HG03460 (cell line): ENCODE measurements at regions not wholly inside any gene's neighbourhood (a gene's known extent, or its start where the extent isn't known, plus 50 kb on each side); places are given as distances from the start of the nearest gene placed in this dataset.
"Not testable (repeated sequence)": the region's sequence is repeated elsewhere in the genome, so short reads cannot be mapped to it uniquely, and the experiment has no call there.

ENCODE experiments used
- ATAC-seq: cut with Tn5 transposase; IDR thresholded peaks from one replicate; pipeline ENCODE4 v1.9.1; 2021; ENCODE audit not compliant: unreplicated experiment

DNA sequence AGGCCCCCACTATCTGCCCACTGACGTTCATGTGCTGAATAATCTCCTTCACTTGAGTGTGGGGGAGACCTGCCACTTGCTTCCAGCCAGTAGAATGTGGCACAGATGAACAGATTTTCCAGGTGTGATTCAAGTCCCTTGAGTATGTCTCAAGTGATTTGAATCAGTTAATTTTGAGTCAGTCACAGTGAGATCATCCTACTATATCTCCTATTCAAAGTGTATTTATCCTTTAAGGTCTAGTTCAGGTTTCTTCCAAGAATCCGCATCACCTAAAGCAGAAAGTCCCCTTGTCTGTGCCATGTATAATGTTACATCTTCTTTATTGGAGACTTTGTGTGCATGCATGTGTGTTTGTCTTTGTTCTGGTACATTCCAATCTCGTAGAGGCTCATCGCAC, 208.3 kb upstream of the DAB2 start:
- ATAC-seq, result no peak

DNA sequence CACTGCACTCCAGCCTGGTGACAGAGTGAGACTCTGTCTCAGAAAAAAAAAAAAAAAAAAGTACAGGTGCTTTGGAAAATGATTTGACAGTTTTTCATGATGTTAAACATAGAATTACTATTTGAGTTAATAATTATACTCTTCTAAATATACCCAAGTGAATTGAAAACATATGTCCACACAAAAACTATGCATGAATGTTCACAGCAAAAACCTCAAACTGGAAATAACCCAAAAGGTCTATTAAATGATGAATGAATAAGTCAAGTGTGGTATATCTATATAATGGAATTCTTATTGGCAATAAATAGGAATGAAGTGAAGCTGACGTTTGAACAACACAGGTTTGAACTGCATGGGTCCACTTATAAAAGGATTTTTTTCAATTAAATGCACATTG, 207.2 kb upstream of the DAB2 start:
- ATAC-seq, result no peak

DNA sequence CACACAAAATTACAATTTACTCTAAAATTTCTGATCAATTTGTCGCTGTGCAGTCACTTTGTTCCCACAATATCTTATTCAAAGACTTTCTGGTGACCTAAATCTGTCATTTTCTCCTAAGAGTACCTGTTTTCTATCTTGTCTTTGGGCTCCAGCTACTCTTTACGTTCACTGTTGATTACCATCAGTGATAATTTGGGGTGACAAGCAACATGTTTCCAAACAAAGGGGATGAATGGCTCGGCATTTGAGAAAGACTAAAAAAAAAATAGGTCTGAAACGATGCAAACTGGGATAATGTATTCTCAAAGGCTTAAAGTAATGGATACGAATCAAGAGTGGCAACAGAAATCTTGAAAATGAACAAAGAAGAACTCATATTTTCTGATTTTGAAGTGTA, 205.2 kb upstream of the DAB2 start:
- no peak for ATAC-seq

DNA sequence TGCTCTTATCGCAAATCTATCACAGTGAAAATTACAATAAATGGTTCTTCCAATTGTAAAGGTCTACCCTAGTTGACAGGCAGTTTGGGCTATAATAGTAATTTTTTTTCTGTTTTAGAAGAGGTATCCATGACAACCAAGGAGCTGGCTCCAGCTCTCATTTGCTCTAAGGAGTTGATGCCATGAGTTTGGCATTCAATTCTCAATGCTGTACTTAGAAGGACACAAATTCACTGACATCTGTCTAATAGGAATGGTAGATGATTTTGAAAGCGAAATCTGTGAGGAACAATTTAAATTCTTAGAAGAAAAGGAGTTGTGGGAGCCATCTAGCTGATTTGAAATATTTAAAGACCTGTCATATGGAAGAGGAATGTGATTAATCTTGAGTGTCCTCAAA, 203.6 kb upstream of the DAB2 start:
- no peak for ATAC-seq

DNA sequence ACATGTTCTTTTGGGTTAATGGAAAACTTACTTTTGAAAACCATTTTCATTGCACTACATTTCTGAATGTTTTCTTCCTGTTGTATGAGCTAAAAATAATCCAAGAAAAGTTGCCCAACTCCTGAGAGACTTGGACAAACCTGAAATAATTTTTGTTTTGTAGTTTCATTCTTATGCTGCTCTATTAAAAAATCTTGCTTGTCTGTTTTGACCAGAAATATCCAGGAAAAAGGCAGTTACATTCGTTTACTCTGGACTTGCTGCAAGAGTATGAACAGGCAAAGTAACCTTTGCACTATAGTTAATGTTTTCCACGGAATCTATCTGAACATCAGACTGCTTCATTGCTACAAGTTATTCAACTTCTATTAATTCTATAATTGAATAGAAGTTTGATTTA, 200.1 kb upstream of the DAB2 start:
- no peak for ATAC-seq

DNA sequence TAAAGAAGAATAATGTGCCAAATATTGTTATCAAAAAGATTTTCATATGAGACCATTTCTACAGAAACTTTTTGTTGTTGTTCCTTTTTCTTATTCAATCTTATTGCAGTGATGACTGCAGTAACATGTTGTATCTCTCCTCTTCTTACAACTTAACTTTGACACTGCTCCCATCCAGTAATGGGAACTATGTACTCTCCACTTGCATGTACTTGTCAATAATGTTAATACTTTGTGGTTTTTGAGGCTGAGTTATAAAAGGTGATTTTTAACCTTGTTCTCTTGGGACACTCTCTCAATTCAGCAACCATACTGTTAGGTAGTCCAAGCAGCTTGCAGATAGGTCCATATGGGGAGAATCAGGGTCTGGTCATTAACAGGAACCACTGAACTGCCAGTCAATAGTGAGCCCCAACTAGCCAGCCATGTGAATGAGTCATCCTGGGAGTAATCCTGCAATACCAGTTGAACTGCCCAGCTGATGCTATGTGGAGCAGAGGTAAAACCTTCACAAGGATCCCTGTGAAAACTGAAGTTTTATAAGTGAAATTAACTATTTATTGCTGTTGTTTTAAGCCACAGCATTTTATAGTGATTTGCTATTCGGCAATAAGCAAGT, 199.6 kb upstream of the DAB2 start:
- ATAC-seq, result peak; percentile 84

DNA sequence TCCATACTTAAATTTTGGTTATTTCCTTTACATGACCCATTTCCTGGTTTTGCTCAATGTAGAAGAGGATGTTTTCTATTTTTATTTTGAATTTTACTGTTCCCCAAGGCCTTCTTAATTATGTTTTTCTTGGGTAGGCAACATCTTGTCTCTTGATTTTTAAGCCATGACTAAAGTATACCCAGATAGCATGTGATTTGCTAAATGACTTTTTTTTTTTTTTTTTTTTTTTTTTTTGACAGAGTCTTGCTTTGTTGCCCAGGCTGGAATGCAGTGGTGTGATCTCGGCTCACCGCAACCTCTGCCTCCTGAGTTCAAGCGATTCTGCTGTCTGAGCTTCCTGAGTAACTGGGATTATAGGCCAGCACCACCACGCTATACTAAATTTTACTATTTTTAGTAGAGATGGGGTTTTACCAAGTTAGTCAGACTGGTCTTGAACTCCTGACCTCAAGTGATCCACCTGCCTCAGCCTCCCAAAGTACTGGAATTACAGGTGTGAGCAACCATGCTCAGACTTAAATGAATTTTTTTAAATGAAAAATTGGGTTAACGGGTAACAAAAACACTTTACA, 198.6 kb upstream of the DAB2 start:
- ATAC-seq, result no peak

DNA sequence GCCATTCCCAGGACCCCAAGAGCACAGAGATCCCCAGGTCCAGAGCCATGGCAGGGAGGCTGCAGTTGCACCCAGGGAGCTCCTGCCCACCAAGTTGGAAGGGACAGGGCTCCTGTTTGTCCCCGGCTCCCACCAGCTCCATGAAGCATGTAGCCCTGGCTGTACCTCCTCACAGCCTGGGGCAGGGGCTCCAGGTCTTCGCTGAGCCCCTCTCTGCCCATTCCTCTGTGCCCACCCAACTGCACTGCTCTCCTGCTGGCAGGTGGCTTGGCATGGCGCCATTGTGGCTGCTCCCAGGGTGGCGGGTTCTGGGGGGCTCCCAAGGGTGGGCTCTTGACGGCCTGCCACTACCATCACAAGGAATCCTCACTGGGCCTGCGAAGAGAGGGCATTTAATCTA, 197.5 kb upstream of the DAB2 start:
- ATAC-seq, result no peak

DNA sequence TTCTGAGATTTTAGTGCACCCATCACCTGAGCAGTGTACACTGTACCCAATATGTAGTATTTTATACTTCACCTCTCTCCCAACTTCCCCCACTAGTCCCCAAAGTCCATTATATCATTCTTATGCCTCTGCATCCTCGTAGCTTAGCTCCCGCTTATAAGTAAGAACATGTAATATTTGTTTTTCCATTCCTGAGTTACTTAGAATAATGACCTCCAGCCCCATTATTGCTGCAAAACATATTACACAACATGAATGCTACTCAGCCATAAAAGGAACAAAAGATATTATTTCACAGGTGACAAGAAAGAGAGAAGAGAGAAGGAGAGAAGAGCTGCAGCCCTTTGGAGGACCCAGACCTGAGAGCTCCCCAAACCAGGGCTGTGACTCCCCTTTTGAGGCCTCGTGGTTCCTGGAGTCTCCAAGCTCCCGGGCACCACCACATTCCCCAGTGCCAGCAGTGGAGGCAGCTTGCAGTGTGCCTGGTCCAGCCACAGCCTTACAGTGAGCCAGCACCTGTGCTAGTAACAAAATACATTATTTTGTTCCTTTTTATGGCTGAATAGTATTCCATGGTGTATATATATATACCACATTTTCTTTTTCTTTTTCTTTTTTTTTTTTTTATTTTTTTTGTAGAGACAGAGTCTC, 194.5 kb upstream of the DAB2 start:
- ATAC-seq, result no peak

DNA sequence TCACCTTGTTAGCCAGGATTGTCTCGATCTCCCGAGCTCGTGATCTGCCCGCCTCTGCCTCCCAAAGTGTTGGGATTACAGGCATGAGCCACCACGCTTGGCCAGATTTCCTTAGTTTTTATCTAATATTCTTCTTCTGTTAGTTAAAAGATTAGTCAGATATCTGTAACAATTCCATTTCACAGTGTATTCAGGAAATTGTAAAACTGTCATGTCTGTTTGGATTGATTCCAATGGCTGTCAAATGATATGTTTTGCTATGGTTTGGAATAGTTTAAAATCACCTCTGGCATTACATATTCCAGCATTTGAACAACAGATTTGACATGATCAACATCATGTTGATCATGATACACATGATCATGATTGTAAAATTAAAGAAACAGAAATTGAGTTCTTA, 193.6 kb upstream of the DAB2 start:
- no peak for ATAC-seq

DNA sequence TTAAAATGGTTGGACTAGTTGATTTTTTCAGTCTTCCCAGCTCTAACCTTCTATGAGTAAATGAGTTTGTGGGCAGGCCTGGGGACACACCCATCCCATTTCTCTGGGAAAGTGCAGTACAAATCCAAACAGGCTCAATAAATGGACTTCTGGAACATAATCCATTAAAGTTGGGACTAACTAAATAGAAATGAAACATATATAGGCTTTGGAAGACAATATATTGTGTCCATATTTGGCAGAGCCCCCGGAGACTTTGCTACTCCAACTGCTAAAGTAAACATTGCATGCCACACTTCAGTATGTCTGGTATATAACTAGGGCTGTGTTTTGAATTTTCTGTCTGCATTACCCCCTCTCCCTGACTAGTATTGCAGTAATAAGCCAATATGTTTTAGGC, 191.4 kb upstream of the DAB2 start:
- no peak for ATAC-seq

DNA sequence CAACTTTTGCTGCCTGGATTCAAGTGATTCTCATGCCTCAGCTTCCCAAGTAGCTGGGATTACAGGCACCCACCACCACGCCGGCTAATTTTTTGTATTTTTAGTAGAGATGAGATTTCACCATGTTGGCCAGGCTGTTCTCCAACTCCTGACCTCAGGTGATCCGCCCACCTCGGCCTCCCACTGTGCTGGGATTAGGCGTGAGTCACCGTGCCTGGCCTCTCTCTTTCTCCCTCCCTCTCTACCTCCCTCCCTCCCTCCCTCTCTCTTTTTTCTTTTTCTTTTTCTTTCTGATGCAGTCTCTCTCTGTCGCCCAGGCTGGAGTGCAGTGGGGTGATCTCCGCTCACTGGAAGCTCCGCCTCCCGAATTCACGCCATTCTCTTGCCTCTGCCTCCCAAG, 186.3 kb upstream of the DAB2 start:
- ATAC-seq, result not testable (repeated sequence)

DNA sequence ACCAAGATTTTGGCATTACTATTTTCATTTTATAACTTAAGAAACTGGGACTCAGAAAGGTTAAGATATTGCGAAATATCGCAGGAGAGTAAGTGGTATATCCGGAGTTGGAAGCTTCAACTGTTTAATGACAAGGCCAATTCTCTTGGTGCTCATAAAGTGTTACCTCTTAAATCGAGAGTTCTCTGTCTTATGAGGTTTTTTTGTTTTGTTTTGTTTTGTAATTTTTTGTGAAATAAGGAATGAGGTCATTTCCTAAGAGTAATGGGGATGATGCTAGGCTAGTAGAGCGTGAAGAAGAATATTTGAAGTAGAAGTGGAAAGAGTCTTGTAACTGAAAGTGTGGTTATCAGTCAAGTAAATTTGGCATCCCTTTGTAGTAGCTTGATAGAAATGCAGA, 183.2 kb upstream of the DAB2 start:
- no peak for ATAC-seq

DNA sequence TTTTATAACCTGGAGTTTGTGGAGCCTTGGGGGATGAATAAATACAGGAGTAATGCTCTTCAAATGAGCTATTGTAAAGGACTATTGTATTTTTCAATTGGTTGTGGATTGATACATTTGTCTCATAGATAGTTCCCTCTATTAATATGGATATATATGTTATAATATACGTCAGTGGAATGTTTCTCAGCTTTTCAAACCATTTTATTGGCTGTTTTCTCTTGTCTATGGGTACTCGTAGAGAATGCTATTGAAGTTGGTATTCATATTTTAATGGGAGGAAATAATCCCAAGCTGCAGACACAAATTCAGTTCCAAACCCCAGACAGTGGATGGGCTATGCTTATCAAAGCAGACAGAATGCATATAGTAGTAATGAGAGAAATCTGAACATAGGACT, 181.8 kb upstream of the DAB2 start:
- ATAC-seq, result no peak

DNA sequence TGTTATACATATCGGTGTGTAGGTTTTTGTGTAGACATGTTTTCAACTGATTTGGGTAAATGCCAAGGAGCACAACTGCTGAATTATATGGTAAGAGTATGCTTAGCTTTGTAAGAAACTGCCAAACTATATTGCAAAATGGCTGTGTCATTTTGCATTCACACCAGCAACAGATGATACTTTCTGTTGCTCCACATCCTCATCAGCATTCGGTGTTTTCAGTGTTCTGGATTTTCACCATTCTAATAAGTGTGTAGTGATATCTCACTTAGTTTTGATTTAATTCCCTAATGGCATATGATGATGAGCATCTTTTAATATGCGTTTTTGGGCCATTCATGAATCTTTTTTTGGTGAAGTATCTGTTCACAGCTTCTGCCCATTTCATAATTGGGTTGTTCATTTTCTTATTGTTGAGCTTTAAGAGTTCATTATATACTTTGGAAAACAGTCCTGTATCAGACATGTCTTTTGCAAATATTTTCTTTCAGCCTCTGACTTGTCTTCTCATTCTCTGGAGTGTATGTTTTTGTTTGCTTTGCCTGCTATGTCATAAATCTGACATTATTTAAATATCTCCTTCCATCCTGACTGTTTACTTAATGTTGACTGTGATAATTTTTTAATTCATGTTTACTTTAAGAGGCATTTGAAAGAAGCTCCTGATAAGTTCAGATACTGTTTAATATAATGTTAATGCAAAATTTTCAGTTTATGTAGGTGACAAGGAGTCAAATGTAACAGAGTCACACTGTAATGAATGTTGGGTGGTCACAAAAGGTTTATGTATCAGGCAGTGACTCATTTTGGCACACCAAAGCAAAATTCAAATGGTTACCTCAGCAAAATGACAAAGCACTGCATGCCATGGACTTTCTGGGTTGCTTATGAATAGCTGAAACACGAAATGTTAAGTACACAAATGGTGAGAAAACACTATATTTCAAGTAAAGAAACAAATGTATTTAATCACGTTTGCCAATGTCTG, 181.1 kb upstream of the DAB2 start:
- no peak for ATAC-seq

DNA sequence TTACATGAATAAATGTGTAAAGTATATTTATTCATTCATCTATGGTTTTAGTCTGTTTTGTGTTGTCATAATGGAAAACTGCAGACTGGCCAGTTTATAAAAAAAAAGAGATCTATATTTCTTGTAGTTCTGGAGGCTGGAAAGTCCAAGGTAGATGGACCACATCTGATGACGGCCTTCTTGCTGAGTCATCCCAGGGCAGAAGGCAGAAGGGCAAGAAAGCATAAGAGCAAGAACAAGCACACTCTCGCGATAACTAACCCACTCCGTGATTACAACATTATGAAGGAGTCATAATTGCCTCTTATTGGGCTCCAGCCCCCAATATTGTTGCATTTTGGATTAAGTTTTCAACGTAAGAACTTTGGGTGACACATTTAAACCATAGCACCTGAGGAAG, 180.4 kb upstream of the DAB2 start:
- no peak for ATAC-seq

DNA sequence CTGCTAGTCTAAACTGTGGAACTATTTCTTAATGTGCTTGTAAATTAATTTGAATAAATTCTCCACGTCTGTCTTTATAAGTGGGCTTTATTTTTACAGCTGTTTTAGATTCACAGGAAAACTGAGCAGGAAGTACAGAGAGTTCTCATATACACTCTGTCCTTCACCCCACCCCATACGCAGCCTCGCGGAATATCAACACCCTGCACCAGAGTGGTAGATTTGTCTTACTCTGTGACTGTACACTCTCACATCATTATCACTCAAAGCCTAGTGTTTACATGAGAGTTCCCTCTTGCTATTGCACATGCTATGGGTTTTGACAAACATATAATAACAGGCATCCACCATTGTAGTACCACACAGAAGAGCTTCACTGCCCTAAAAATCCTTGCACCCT, 179.7 kb upstream of the DAB2 start:
- ATAC-seq, result no peak

DNA sequence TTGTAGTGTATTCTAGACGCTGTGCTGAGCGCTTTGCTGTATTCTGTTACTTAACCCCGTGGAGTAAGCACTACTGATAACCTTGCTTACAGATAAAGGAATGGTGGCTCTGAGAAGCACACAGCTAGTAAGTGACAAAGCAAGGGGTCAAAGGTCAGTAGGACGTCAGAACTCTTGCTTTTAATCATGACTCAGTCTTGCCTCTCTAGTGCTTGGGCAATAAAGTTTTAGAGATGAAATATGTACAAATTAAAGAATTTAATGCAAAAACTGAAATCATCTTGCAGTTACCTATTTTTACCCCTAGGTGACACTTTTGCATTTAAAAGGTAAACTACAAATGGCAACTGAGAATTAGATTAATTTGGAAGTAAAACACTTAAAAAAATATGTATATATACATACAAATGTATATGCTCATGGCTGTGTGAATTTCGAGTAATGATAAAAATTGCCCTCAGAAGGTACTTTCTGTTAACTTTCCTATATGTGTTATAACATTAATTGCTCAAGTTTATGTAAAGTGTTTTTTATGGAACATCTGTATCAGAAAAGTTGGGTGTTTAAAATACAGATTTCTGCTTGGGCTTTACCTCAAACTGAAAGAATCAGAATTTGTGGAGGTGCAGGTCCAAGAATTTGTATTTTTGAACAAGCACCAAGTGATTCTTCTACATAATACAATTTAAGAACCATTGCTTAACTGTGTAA, 175.1 kb upstream of the DAB2 start:
- no peak for ATAC-seq

DNA sequence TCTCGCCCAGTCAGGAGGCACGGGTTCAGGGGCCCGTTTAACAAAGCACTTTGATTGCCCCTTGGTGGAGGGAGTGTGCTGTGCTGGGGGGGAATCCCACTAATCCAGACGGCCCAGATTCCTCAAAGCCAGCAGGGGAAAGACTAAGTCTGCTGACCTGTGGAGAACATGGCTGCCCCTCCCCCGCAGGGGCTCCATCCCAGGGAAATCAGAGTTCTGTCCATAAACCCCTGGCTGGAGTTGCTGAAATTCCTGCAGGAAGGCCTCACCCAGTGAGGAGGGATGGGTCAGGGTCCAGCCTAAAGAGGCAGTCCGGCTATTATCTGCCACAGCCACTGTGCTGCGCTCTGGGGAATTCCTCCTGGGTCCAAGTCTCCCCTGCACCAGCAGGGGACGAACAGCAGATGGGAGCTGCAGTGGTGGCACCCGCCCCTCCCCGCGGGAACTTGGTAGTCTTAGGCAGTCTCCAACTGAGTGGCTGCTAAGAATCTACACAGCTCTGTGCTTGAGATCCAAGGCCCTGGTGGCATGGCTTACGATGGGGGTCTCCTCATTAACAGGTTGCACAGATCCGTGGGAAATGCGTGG, 174.0 kb upstream of the DAB2 start:
- ATAC-seq, result no peak

DNA sequence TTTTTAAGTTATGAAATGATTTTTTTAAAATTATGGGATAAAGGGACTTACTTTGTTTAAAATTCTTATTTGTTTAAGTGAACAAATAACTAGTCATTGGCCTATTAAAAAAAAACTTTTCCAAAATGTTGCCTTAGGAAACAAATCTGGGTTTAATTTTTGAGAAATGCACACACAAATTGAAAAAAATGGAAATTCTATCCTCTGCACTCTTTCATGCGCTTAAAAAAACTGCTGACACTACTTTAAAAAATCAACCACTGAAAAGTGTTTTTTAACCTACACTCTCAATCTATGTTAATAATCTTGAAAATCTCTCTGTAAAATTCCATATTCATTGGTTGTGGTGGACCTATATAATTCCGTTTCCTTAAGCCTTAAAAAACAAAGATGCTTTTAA, 163.4 kb upstream of the DAB2 start:
- no peak for ATAC-seq

DNA sequence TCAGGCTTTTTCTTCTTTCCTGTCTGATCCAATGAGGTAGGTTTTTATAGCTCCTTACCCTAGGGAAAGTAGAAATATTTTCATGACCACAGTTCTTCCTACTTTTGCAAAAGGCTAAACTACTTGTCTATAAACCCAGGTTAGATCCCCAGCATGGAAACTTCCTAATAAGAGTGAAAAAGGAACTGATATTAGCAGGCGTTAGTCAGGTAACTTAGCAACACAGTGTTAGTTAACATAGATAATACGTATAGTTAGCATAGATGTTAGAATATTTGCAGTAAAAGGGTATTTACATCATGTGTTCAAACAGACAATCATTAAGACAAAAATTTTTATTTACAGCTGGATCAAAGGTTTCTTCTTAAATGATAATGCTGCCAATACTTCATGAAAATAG, 162.9 kb upstream of the DAB2 start:
- ATAC-seq, result no peak
